Right ventricle myocardium superior (tissue), 1 donor: ENCODE measurements at regions not wholly inside any gene's neighbourhood (a gene's known extent, or its start where the extent isn't known, plus 50 kb on each side); places are given as distances from the start of the nearest gene placed in this dataset.
A peak's percentile ranks its signal among the peaks of the same experiment; 100 is the strongest.

ENCODE experiments used
- ATAC-seq: fragments of 200-7000 bp; cut with Tn5 transposase; one replicate; pipeline ENCODE4 v1.9.1; 2020; ENCODE audit warnings: mild to moderate bottlenecking; ENCODE audit not compliant: poor library complexity
- DNase-seq: peaks from one replicate; pipeline ENCODE4 v3.0.0-alpha.2; 2020
- intact Hi-C: fragments of 100-400 bp; cut with DNase I; formaldehyde crosslinking; loops from one replicate; pipeline ENCODE4 v1.11.2; 2022
- donor health status: DM: no; HTN: yes; CAD: no; lungs with severe emphysema.

- DNase-seq, result no peak
- intact Hi-C loops, result no loop called here
- no peak for ATAC-seq
Observed at GRCh38 chr7:70951271-70951962, 180.5 kb upstream of the GALNT17 start.

GRCh38 chr7:70952311-70952710 lies 179.6 kb upstream of the GALNT17 start:
- DNase-seq (no peak), ATAC-seq (no peak)
- intact Hi-C loops, result no loop called here

GRCh38 chr7:70953331-70953741 lies 178.6 kb upstream of the GALNT17 start:
- no peak for DNase-seq
- no peak for ATAC-seq
- intact Hi-C loops, result no loop called here

- DNase-seq, result no peak
- intact Hi-C loops, result loop anchor here (2.0 kb wide), 1 partner anchor 19 kb away; no protein-coding TSS in a partner anchor
- ATAC-seq, result no peak
Observed at GRCh38 chr7:70953796-70954195, 178.1 kb upstream of the GALNT17 start.

- ATAC-seq (no peak), DNase-seq (no peak)
- intact Hi-C loops, result loop anchor here (2.0 kb wide), 1 partner anchor 18 kb away; no protein-coding TSS in a partner anchor
Observed at GRCh38 chr7:70972693-70973092, 159.3 kb upstream of the GALNT17 start.

- ATAC-seq (no peak), DNase-seq (no peak)
- intact Hi-C loops, result loop anchor here (2.0 kb wide), 1 partner anchor 15 kb away; no protein-coding TSS in a partner anchor
Observed at GRCh38 chr7:70975754-70976153, 156.2 kb upstream of the GALNT17 start.

GRCh38 chr7:70986297-70986696 lies 145.6 kb upstream of the GALNT17 start:
- intact Hi-C loops, result no loop called here
- DNase-seq (no peak), ATAC-seq (no peak)

- no peak for ATAC-seq
- DNase-seq, result no peak
- intact Hi-C loops, result no loop called here
Observed at GRCh38 chr7:70994176-70994575, 137.8 kb upstream of the GALNT17 start.

GRCh38 chr7:70997261-70997660 lies 134.7 kb upstream of the GALNT17 start:
- DNase-seq (no peak), ATAC-seq (no peak)
- intact Hi-C loops, result no loop called here

- ATAC-seq (no peak), DNase-seq (no peak)
- intact Hi-C loops, result no loop called here
Observed at GRCh38 chr7:71005109-71005508, 126.8 kb upstream of the GALNT17 start.

- intact Hi-C loops, result no loop called here
- DNase-seq (no peak), ATAC-seq (no peak)
Observed at GRCh38 chr7:71009636-71010035, 122.3 kb upstream of the GALNT17 start.

GRCh38 chr7:71015252-71015900 lies 116.6 kb upstream of the GALNT17 start:
- intact Hi-C loops, result no loop called here
- ATAC-seq (peak; percentile 85), DNase-seq (peak; percentile 72)

GRCh38 chr7:71016401-71016800 lies 115.5 kb upstream of the GALNT17 start:
- no peak for DNase-seq
- ATAC-seq, result no peak
- intact Hi-C loops, result no loop called here

- no peak for ATAC-seq
- intact Hi-C loops, result no loop called here
- DNase-seq, result no peak
Observed at GRCh38 chr7:71017602-71018001, 114.3 kb upstream of the GALNT17 start.

- ATAC-seq (peak; percentile 60), DNase-seq (peak; percentile 72)
- intact Hi-C loops, result no loop called here
Observed at GRCh38 chr7:71019706-71020105, 112.2 kb upstream of the GALNT17 start.

GRCh38 chr7:71021131-71021530 lies 110.8 kb upstream of the GALNT17 start:
- intact Hi-C loops, result no loop called here
- no peak for ATAC-seq
- DNase-seq, result no peak

- intact Hi-C loops, result no loop called here
- DNase-seq (no peak), ATAC-seq (no peak)
Observed at GRCh38 chr7:71026680-71027079, 105.3 kb upstream of the GALNT17 start.

GRCh38 chr7:71034243-71034642 lies 97.7 kb upstream of the GALNT17 start:
- intact Hi-C loops, result no loop called here
- ATAC-seq, result no peak
- DNase-seq, result no peak

GRCh38 chr7:71042591-71042990 lies 89.4 kb upstream of the GALNT17 start:
- ATAC-seq (no peak), DNase-seq (no peak)
- intact Hi-C loops, result no loop called here

GRCh38 chr7:71050492-71050891 lies 81.5 kb upstream of the GALNT17 start:
- no peak for DNase-seq
- intact Hi-C loops, result no loop called here
- ATAC-seq, result no peak
